Stimulated activated CD4-positive, alpha-beta T cell treated with anti-CD3 and anti-CD28 coated beads, Interleukin-2, amount 100 ng/mL, for 4 hours (primary cell): ENCODE measurements at regions not wholly inside any gene's neighbourhood (a gene's known extent, or its start where the extent isn't known, plus 50 kb on each side); places are given as distances from the start of the nearest gene placed in this dataset.

Experiments used
- DNase-seq: peaks from one replicate; pipeline ENCODE4 v3.0.0-alpha.2; 2020; ENCODE audit warnings: low read depth

GRCh38 chr14:22039938-22040780 lies 366.5 kb upstream of the OR4E1 start:
- peak; percentile 11 for DNase-seq

GRCh38 chr14:22036541-22037239 lies 363.1 kb upstream of the OR4E1 start:
- no peak for DNase-seq

GRCh38 chr14:22026527-22026926 lies 352.9 kb upstream of the OR4E1 start:
- DNase-seq, result no peak

GRCh38 chr14:22025879-22026278 lies 352.3 kb upstream of the OR4E1 start:
- no peak for DNase-seq

- no peak for DNase-seq
These were observed 350.5 kb upstream of the OR4E1 start for GRCh38 chr14:22024137-22024536.

- DNase-seq, result no peak
These were observed 345.3 kb upstream of the OR4E1 start for GRCh38 chr14:22018890-22019289.

- no peak for DNase-seq
These were observed 338.8 kb upstream of the OR4E1 start for GRCh38 chr14:22012452-22012851.

GRCh38 chr14:22011253-22011642 lies 337.6 kb upstream of the OR4E1 start:
- DNase-seq, result no peak

GRCh38 chr14:22010545-22011252 lies 337.1 kb upstream of the OR4E1 start:
- no peak for DNase-seq

- no peak for DNase-seq
These were observed 335.1 kb upstream of the OR4E1 start for GRCh38 chr14:22008766-22009165.

GRCh38 chr14:22007784-22008412 lies 334.3 kb upstream of the OR4E1 start:
- no peak for DNase-seq

- no peak for DNase-seq
These were observed 333.7 kb upstream of the OR4E1 start for GRCh38 chr14:22007363-22007762.

- DNase-seq, result no peak
These were observed 329.8 kb upstream of the OR4E1 start for GRCh38 chr14:22003461-22003860.

- DNase-seq, result peak; percentile 57
These were observed 329.3 kb upstream of the OR4E1 start for GRCh38 chr14:22002860-22003284.

GRCh38 chr14:21999402-21999801 lies 325.8 kb upstream of the OR4E1 start:
- no peak for DNase-seq

GRCh38 chr14:21997300-21997699 lies 323.7 kb upstream of the OR4E1 start:
- DNase-seq, result no peak

GRCh38 chr14:21995332-21995731 lies 321.7 kb upstream of the OR4E1 start:
- DNase-seq, result no peak

GRCh38 chr14:21993837-21994236 lies 320.2 kb upstream of the OR4E1 start:
- no peak for DNase-seq

GRCh38 chr14:21993070-21993469 lies 319.5 kb upstream of the OR4E1 start:
- DNase-seq, result no peak

- DNase-seq, result no peak
These were observed 317.5 kb upstream of the OR4E1 start for GRCh38 chr14:21991130-21991529.

GRCh38 chr14:21990116-21990515 lies 316.5 kb upstream of the OR4E1 start:
- no peak for DNase-seq

GRCh38 chr14:21989090-21989489 lies 315.5 kb upstream of the OR4E1 start:
- no peak for DNase-seq
